Ectodermal cell (in vitro differentiated cells): ENCODE measurements at regions not wholly inside any gene's neighbourhood (a gene's known extent, or its start where the extent isn't known, plus 50 kb on each side); places are given as distances from the start of the nearest gene placed in this dataset.

Experiments used
- H3K27ac ChIP-seq: 2 replicates; pipeline ENCODE4 v1.7.0; 2013; ENCODE audit warnings: mild to moderate bottlenecking, low read depth, low read length; ENCODE audit not compliant: insufficient read depth, poor library complexity, severe bottlenecking
- H3K27me3 ChIP-seq: 2 replicates; pipeline ENCODE4 v1.7.0; 2013; ENCODE audit warnings: mild to moderate bottlenecking, low read length; ENCODE audit not compliant: insufficient read depth, control insufficient read depth, poor library complexity, severe bottlenecking
- H3K36me3 ChIP-seq: one replicate; pipeline ENCODE4 v1.7.0; 2013; ENCODE audit warnings: low read length; ENCODE audit not compliant: control insufficient read depth, insufficient read depth
- H3K4me1 ChIP-seq: one replicate; pipeline ENCODE4 v1.7.0; 2013; ENCODE audit warnings: low read length; ENCODE audit not compliant: control insufficient read depth, insufficient read depth
- H3K4me3 ChIP-seq: 2 replicates; pipeline ENCODE4 v1.7.0; 2013; ENCODE audit warnings: low read depth, low read length, control low read depth; ENCODE audit not compliant: insufficient read depth
- H3K9me3 ChIP-seq: 2 replicates; pipeline ENCODE4 v1.7.0; 2013; ENCODE audit warnings: mild to moderate bottlenecking, low read length, moderate library complexity; ENCODE audit not compliant: control insufficient read depth
- WGBS, 2 experiments: methylation state at CpG; one replicate each; pipeline ENCODE4 v1.1.7; 2013; ENCODE audit warnings: missing lambda C conversion rate in 2 of 2; 5-methylcytosine and 5-hydroxymethylcytosine counted together

DNA sequence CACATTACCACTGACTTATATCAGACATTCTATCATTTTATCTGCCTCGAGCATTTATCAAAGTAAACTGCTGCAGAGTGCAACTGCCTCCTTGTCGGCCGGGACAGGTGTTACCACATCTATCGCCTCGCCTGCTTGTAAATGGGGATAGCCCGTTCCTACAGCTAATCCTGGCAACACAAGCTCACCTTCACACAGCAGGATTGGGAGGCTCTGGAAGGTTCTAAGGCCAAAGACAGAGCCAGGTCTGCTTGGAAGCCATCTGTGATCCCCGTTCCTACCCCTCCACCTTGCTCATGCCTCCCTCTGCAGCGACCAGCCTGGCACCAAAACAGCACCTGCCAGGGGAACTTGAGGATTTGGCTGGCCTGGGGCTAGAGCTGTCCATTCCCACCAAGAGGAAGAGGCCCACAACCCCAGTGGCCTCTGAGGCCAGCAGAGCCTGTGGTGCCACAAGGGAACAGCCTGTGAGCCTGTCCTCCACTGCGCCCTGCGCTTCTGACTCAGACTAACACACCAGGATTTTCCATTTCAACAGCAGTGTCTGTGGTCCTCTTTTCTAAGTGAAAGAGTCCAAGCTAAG is 114.8 kb upstream of the DIO3 start:
- Histone ChIP-seq H3K27me3 (no peaks in the 10 kb centered on the region), H3K4me3 (no peak overlapping the region), H3K27ac (no peak overlapping the region), H3K9me3 (no peaks in the 10 kb centered on the region), H3K36me3 (no peaks in the 10 kb centered on the region), H3K4me1 (no peaks in the 10 kb centered on the region)
- WGBS, 2 experiments = 93% methylated on average over 10 of the region's 10 CpGs

GRCh38 chr14:101449114-101449513 is 112.2 kb upstream of the DIO3 start:
- Histone ChIP-seq H3K27me3 (peaks cover 4% of the 10 kb centered on the region), H3K36me3 (no peaks in the 10 kb centered on the region), H3K9me3 (no peaks in the 10 kb centered on the region), H3K4me1 (no peaks in the 10 kb centered on the region), H3K27ac (no peak overlapping the region), H3K4me3 (no peak overlapping the region)
- WGBS, 2 experiments = 93 to 96% methylated on average over 7 of the region's 7 CpGs

GRCh38 chr14:101451166-101451565 is 110.1 kb upstream of the DIO3 start:
- 89 to 90% methylated on average over 3 of the region's 3 CpGs for WGBS, 2 experiments
- Histone ChIP-seq H3K27ac (no peak overlapping the region), H3K4me3 (no peak overlapping the region), H3K27me3 (peaks cover 24% of the 10 kb centered on the region), H3K9me3 (no peaks in the 10 kb centered on the region), H3K4me1 (peaks cover 8% of the 10 kb centered on the region), H3K36me3 (no peaks in the 10 kb centered on the region)

DNA sequence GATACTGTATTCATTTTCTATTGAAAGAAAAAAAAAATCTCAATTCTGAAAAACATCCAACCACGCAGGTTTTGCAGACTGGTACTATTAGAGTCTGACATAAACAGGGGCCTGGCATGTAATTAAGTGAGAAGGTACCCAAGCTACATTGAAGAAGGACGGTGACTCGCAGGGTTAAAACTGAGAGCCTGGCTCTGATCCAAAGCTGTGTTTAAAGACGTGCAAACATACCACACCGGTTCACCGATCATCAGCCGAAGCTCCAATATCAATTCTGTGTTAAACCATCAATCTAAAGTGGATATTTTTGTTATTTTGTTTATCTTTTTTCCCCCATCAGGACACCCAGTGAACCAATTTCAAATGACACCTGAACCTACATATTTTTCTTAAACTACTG is 108.1 kb upstream of the DIO3 start:
- H3K4me3 ChIP-seq = no peak overlapping the region
- peaks cover 13% of the 10 kb centered on the region for H3K4me1 ChIP-seq
- no peak overlapping the region for H3K27ac ChIP-seq
- 91 to 94% methylated on average over 7 of the region's 7 CpGs for WGBS, 2 experiments
- H3K27me3 ChIP-seq = peaks cover 45% of the 10 kb centered on the region
- no peaks in the 10 kb centered on the region for H3K9me3 ChIP-seq
- H3K36me3 ChIP-seq = no peaks in the 10 kb centered on the region

- WGBS, 2 experiments = 88% methylated on average over 4 of the region's 4 CpGs
These were observed 107.1 kb upstream of the DIO3 start for GRCh38 chr14:101454229-101454628.

GRCh38 chr14:101456246-101457175 is 104.8 kb upstream of the DIO3 start:
- peaks cover 78% of the 10 kb centered on the region for H3K27me3 ChIP-seq
- H3K36me3 ChIP-seq = no peaks in the 10 kb centered on the region
- 3 to 4% methylated on average over 32 of the region's 32 CpGs for WGBS, 2 experiments
- H3K4me1 ChIP-seq = peaks cover 13% of the 10 kb centered on the region
- H3K4me3 ChIP-seq = no peak overlapping the region
- H3K9me3 ChIP-seq = no peaks in the 10 kb centered on the region
- H3K27ac ChIP-seq = no peak overlapping the region

More at GRCh38 chr14:101454229-101454628, 107.1 kb upstream of the DIO3 start:
- Histone ChIP-seq H3K4me3 (no peak overlapping the region), H3K27me3 (peaks cover 55% of the 10 kb centered on the region), H3K4me1 (peaks cover 13% of the 10 kb centered on the region), H3K36me3 (no peaks in the 10 kb centered on the region), H3K9me3 (no peaks in the 10 kb centered on the region), H3K27ac (no peak overlapping the region)

DNA sequence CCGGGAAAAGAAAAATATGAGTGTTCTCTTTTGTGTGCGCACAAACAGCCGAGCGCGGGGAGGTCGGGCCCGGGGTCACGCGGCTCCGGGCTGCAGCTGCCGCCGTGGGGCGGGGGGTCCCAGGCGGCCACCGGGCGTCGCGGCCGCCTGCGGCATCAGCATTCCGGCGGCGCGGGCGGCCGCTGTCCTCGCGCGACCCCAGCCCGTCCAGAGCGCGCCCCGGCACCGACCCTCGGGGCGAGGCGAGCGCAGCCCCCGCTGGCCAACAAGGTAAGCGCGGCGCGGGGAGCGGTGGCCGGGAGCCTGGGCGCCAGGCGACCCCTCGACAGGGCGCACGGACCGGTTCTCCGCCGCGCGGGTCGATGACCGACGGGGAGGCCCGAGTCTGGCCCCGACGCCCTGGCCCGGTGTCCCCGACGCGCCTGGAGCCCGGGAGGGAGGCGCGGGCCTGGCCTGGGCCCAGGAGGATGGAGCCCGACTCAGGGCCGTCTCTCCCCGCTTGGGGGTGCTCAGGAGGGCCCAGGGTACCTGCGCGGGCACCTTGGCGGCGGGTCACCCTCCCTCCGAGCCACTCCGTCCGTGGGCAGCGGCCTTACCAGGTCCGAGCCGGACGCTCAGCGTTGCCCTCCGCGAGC is 103.9 kb upstream of the DIO3 start:
- Histone ChIP-seq H3K27me3 (peaks cover 87% of the 10 kb centered on the region), H3K4me3 (no peak overlapping the region), H3K36me3 (no peaks in the 10 kb centered on the region), H3K9me3 (no peaks in the 10 kb centered on the region), H3K4me1 (peaks cover 13% of the 10 kb centered on the region), H3K27ac (no peak overlapping the region)
- WGBS, 2 experiments = 4% methylated on average over 85 of the region's 85 CpGs

GRCh38 chr14:101457936-101458740 is 103.2 kb upstream of the DIO3 start:
- H3K27ac ChIP-seq = no peak overlapping the region
- H3K4me1 ChIP-seq = peaks cover 13% of the 10 kb centered on the region
- H3K27me3 ChIP-seq = peaks cover 92% of the 10 kb centered on the region
- H3K9me3 ChIP-seq = no peaks in the 10 kb centered on the region
- H3K36me3 ChIP-seq = no peaks in the 10 kb centered on the region
- WGBS, 2 experiments = 2% methylated on average over 68 of the region's 68 CpGs
- H3K4me3 ChIP-seq = peak overlapping the region; percentile 8

GRCh38 chr14:101458741-101459550 is 102.3 kb upstream of the DIO3 start:
- Histone ChIP-seq H3K27ac (no peak overlapping the region), H3K4me1 (peaks cover 13% of the 10 kb centered on the region), H3K4me3 (peak overlapping the region; percentile 8)

More at GRCh38 chr14:101458741-101459550, 102.3 kb upstream of the DIO3 start:
- Histone ChIP-seq H3K36me3 (no peaks in the 10 kb centered on the region), H3K27me3 (peaks cover 91% of the 10 kb centered on the region), H3K9me3 (no peaks in the 10 kb centered on the region)
- 1 to 2% methylated on average over 92 of the region's 92 CpGs for WGBS, 2 experiments
